ENCODE measurements at regions not wholly inside any gene's neighbourhood (a gene's known extent, or its start where the extent isn't known, plus 50 kb on each side); places are given as distances from the start of the nearest gene placed in this dataset.
"Not testable (repeated sequence)": the region's sequence is repeated elsewhere in the genome, so short reads cannot be mapped to it uniquely, and the experiment has no call there.

DNA sequence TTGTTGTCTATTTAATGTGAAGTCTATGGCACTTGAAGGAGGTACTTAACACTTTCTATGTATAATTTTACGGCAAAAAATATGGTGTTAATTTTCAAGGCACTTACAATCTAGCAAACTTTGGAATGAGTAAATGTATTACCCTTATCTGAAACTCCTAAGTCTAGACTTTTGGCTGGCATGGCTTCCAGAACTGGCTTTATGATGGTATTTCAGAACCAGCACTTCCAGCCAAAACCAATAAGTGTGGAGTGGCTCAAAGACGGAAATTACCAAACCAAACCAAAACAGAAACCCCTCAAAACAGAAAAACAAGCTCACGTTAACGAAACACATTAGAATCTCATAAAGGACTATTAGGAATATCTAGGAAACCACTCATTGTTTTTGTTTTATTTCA is 205.6 kb upstream of the HAND2 start (continued):
- no peak for TF ChIP-seq ZNF8 (CRISPR knock-in tag; IDR thresholded peaks at IDR 0.05)
- no peak for TF ChIP-seq CSDC2 (CRISPR knock-in tag; IDR thresholded peaks at IDR 0.05)
- TF ChIP-seq, protein P1, sequence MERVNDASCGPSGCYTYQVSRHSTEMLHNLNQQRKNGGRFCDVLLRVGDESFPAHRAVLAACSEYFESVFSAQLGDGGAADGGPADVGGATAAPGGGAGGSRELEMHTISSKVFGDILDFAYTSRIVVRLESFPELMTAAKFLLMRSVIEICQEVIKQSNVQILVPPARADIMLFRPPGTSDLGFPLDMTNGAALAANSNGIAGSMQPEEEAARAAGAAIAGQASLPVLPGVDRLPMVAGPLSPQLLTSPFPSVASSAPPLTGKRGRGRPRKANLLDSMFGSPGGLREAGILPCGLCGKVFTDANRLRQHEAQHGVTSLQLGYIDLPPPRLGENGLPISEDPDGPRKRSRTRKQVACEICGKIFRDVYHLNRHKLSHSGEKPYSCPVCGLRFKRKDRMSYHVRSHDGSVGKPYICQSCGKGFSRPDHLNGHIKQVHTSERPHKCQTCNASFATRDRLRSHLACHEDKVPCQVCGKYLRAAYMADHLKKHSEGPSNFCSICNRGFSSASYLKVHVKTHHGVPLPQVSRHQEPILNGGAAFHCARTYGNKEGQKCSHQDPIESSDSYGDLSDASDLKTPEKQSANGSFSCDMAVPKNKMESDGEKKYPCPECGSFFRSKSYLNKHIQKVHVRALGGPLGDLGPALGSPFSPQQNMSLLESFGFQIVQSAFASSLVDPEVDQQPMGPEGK (CRISPR knock-in tag; IDR thresholded peaks at IDR 0.05; ENCODE audit: borderline replicate concordance) = no peak
- no peak for TF ChIP-seq TOX (CRISPR knock-in tag; IDR thresholded peaks at IDR 0.05; ENCODE audit: borderline replicate concordance)

DNA sequence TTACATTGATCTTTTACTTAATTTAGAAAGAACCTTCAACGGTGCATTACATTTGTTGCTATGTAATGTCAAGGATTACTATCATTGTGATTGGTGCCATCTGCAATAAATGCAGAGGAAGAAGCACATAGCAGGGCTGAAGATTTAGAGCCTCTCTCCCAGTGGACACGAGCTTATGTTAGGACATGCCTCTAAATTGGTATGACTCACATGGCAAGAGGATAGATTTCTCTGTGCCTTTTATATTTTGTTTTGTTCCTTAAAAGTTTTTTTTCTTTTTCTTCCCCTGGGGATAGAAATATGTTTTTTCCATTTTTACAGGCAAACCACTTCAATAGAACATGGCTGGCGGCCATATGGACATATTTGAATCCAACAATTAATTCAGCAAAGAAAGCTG is 205.0 kb upstream of the HAND2 start:
- ATAC-seq = peak; percentile 65; the same call in 2 of the 3 replicates
- TF ChIP-seq PPARA (CRISPR knock-in tag; IDR thresholded peaks at IDR 0.05; ENCODE audit: borderline replicate concordance) (no peak), ISL1 (CRISPR knock-in tag; IDR thresholded peaks at IDR 0.05) (0 out of 2 replicates have a peak, but pooled peaks have one; percentile 16)

DNA sequence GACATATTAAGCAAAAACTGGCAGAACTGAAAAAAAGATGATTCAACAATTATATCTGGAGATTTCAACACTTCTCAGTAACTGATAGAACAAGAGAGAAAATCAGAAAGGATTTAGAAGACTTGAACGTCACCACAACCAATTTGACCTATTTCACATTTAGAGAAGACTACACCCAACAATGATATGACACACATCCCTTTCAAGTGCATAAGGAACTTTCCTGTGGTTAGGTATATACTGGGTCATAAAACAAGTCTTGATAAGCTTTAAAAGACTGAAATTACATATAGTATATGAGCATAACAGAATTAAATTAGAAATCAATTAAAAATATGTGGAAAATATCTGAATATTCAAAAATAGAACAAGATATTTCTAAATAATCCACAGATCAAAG is 201.2 kb upstream of the HAND2 start:
- TF ChIP-seq ZC3H10 (CRISPR knock-in tag; IDR thresholded peaks at IDR 0.05) (no peak), PPARA (CRISPR knock-in tag; IDR thresholded peaks at IDR 0.05; ENCODE audit: borderline replicate concordance) (no peak), ESRRG (CRISPR knock-in tag; IDR thresholded peaks at IDR 0.05) (no peak), OSR1 (CRISPR knock-in tag; IDR thresholded peaks at IDR 0.05) (no peak), CSDC2 (CRISPR knock-in tag; IDR thresholded peaks at IDR 0.05) (no peak), SNAI2 (CRISPR knock-in tag; IDR thresholded peaks at IDR 0.05) (no peak), TOX (CRISPR knock-in tag; IDR thresholded peaks at IDR 0.05; ENCODE audit: borderline replicate concordance) (no peak), ZNF8 (CRISPR knock-in tag; IDR thresholded peaks at IDR 0.05) (no peak), BACH2 (CRISPR knock-in tag; IDR thresholded peaks at IDR 0.05; ENCODE audit: borderline replicate concordance) (no peak), ZFP3 (CRISPR knock-in tag; IDR thresholded peaks at IDR 0.05) (no peak), ARNTL (CRISPR knock-in tag; IDR thresholded peaks at IDR 0.05; ENCODE audit: borderline replicate concordance, low read depth) (no peak)
- TF ChIP-seq, protein P2, sequence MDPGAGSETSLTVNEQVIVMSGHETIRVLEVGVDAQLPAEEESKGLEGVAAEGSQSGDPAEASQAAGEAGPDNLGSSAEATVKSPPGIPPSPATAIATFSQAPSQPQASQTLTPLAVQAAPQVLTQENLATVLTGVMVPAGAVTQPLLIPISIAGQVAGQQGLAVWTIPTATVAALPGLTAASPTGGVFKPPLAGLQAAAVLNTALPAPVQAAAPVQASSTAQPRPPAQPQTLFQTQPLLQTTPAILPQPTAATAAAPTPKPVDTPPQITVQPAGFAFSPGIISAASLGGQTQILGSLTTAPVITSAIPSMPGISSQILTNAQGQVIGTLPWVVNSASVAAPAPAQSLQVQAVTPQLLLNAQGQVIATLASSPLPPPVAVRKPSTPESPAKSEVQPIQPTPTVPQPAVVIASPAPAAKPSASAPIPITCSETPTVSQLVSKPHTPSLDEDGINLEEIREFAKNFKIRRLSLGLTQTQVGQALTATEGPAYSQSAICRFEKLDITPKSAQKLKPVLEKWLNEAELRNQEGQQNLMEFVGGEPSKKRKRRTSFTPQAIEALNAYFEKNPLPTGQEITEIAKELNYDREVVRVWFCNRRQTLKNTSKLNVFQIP (CRISPR knock-in tag; IDR thresholded peaks at IDR 0.05; ENCODE audit: borderline replicate concordance, low read depth) = no peak
- TF ChIP-seq, protein P1 (CRISPR knock-in tag; IDR thresholded peaks at IDR 0.05; ENCODE audit: borderline replicate concordance) = no peak
- TF ChIP-seq, protein P3, sequence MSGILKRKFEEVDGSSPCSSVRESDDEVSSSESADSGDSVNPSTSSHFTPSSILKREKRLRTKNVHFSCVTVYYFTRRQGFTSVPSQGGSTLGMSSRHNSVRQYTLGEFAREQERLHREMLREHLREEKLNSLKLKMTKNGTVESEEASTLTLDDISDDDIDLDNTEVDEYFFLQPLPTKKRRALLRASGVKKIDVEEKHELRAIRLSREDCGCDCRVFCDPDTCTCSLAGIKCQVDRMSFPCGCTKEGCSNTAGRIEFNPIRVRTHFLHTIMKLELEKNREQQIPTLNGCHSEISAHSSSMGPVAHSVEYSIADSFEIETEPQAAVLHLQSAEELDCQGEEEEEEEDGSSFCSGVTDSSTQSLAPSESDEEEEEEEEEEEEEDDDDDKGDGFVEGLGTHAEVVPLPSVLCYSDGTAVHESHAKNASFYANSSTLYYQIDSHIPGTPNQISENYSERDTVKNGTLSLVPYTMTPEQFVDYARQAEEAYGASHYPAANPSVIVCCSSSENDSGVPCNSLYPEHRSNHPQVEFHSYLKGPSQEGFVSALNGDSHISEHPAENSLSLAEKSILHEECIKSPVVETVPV (CRISPR knock-in tag; IDR thresholded peaks at IDR 0.05) = no peak
- TF ChIP-seq, protein P4, sequence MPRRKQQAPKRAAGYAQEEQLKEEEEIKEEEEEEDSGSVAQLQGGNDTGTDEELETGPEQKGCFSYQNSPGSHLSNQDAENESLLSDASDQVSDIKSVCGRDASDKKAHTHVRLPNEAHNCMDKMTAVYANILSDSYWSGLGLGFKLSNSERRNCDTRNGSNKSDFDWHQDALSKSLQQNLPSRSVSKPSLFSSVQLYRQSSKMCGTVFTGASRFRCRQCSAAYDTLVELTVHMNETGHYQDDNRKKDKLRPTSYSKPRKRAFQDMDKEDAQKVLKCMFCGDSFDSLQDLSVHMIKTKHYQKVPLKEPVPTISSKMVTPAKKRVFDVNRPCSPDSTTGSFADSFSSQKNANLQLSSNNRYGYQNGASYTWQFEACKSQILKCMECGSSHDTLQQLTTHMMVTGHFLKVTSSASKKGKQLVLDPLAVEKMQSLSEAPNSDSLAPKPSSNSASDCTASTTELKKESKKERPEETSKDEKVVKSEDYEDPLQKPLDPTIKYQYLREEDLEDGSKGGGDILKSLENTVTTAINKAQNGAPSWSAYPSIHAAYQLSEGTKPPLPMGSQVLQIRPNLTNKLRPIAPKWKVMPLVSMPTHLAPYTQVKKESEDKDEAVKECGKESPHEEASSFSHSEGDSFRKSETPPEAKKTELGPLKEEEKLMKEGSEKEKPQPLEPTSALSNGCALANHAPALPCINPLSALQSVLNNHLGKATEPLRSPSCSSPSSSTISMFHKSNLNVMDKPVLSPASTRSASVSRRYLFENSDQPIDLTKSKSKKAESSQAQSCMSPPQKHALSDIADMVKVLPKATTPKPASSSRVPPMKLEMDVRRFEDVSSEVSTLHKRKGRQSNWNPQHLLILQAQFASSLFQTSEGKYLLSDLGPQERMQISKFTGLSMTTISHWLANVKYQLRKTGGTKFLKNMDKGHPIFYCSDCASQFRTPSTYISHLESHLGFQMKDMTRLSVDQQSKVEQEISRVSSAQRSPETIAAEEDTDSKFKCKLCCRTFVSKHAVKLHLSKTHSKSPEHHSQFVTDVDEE (CRISPR knock-in tag; IDR thresholded peaks at IDR 0.05) = no peak
- ATAC-seq = no peak

DNA sequence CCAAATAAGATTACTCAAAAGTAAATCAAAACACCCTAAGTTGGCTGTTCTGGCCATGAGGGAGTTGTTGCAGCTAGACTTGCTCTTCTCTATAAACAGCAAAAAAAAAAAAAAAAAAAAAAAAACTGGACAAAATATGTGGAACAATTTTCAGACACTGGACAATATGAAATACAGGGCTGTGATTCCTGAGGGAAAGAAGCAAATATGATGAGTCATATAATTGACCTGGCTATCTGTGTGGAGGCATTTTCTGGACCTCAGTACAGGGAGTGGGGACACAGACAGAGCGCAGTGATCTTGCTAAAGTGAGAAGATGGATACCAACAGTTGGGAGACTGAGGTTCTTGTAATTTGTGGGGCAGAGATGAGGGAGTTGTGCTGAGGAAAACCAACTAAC is 192.0 kb upstream of the HAND2 start:
- TF ChIP-seq TOX (CRISPR knock-in tag; IDR thresholded peaks at IDR 0.05; ENCODE audit: borderline replicate concordance) = no peak
- TF ChIP-seq ISL1 (CRISPR knock-in tag; IDR thresholded peaks at IDR 0.05) = no peak
- no peak for TF ChIP-seq GLIS3 (CRISPR knock-in tag; IDR thresholded peaks at IDR 0.05)
- TF ChIP-seq, protein P3 (CRISPR knock-in tag; IDR thresholded peaks at IDR 0.05) = no peak
- no peak for TF ChIP-seq BACH2 (CRISPR knock-in tag; IDR thresholded peaks at IDR 0.05; ENCODE audit: borderline replicate concordance)
- TF ChIP-seq, protein P5, sequence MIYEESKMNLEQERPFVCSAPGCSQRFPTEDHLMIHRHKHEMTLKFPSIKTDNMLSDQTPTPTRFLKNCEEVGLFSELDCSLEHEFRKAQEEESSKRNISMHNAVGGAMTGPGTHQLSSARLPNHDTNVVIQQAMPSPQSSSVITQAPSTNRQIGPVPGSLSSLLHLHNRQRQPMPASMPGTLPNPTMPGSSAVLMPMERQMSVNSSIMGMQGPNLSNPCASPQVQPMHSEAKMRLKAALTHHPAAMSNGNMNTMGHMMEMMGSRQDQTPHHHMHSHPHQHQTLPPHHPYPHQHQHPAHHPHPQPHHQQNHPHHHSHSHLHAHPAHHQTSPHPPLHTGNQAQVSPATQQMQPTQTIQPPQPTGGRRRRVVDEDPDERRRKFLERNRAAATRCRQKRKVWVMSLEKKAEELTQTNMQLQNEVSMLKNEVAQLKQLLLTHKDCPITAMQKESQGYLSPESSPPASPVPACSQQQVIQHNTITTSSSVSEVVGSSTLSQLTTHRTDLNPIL (CRISPR knock-in tag; IDR thresholded peaks at IDR 0.05; ENCODE audit: low read depth) = no peak
- TF ChIP-seq ZFP3 (CRISPR knock-in tag; IDR thresholded peaks at IDR 0.05) = no peak
- ATAC-seq = peak; percentile 25; the same call in 1 of the 3 replicates

DNA sequence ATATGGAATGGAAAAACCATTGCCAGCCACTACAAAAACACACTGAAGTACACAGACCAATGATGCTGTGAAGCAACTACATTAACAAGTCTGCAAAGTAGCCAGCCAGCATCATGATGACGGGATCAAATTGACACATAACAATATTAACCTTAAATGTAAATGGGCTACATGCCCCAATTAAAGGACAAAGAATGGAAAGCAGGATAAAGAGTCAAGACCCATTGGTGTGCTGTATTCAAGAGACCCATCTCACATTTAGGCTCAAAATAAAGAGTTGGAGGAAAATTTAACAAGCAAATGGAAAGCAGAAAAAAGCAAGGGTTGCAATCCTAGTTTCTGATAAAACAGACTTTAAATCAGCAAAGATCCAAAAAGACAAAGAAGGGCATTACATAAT is 188.5 kb upstream of the HAND2 start:
- not testable (repeated sequence) for ATAC-seq

Data from SK-N-SH treated with all-trans-retinoic acid at 6 μM for 48 hours (cell line).